Hematopoietic multipotent progenitor cell treated with erythropoietin and hydrocortisone succinate and interleukin-3 and kit ligand, for 17 days (in vitro differentiated cells): ENCODE measurements at regions not wholly inside any gene's neighbourhood (a gene's known extent, or its start where the extent isn't known, plus 50 kb on each side); places are given as distances from the start of the nearest gene placed in this dataset.
"Not testable (repeated sequence)": the region's sequence is repeated elsewhere in the genome, so short reads cannot be mapped to it uniquely, and the experiment has no call there.

Experiments
- DNase-seq: peaks from one replicate; pipeline ENCODE4 v3.0.0-alpha.2; 2015; ENCODE audit warnings: low spot score

DNA sequence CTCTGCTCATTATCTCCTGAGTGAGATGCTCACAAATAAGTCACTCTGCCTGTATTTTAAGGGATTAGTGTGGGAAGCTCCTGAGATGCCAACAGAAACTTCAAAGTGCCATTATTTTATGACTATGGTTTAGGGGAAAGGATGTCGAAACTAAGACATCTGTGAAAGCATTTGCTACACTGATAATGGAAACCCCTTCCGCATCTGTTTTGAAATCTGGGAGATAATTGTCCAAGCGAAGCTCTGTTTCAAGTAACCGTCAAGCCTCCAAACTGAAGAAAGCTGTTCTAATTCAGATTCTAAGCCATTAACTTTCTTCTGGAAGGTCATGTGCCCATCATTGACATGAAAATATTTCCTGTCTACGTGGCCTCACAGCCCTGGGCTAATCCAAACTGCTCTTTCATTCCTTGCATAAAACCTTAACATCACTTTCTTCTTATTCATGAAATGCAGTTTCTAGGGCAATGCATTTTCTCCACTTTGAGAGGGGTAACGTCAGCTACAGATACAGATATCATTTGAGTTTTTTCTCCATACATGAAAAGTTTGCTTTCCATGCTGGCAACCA, 932.0 kb downstream of the C6orf118 start:
- no peak for DNase-seq

DNA sequence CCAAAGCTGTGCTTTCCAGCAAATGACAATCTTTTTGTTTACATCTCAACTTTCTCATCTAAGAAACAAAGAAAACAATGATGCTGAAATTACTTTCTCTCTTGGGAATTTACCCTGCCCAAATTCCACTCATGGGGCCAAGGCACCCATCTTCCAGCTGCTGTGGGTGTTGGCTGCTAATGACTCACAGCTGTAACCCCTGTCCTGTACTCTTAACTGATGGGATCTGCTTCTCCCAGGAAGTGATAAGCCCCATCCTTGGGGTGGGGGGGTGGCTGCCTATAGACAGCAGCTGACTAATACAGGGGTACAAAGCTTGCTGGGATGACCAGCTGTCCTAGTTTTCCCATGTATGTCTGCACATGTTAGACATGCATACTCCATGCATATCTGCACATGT, 938.6 kb downstream of the C6orf118 start:
- DNase-seq = no peak

- no peak for DNase-seq
Measured at GRCh38 chr6:164359441-164359840, 944.9 kb downstream of the QKI start.

DNA sequence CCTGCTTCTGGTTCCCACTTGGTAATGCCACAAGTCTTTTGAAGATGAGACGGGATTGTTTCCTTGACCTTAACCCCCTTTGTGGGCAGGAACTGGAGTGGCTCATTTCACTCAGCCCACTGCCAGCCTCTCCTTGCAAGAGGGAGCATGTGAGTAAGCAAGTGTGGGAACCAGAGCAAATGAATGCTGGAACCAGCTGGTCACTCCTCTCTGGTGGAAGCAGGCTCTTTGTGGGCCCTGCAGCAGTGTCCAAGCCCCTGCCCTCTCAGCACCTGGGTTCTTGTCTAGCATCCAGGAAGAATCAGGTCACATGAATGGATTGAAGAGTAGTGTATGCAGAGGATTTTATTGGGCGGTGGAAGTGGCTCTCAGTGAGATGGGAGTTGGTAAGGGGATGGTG, 944.5 kb downstream of the QKI start:
- DNase-seq = no peak

DNA sequence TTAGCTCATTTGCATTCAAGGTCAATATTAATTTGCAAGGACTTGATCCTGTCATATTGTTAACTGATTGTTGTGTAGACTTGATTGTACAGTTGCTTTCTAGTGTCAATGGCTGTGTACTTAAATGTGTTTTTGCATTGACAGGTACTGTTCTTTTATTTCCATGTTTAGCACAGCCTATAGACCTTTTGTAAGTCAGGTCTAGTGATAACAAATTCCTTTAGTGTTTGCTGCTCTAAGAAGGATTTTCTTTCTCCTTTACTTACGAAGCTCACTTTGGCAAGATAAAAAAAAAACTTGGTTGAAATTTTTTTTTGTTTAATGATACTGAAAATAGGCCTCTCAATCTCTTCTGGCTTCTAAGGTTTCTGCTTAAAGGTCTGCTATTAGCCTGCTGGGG, 942.3 kb downstream of the QKI start:
- DNase-seq = no peak

DNA sequence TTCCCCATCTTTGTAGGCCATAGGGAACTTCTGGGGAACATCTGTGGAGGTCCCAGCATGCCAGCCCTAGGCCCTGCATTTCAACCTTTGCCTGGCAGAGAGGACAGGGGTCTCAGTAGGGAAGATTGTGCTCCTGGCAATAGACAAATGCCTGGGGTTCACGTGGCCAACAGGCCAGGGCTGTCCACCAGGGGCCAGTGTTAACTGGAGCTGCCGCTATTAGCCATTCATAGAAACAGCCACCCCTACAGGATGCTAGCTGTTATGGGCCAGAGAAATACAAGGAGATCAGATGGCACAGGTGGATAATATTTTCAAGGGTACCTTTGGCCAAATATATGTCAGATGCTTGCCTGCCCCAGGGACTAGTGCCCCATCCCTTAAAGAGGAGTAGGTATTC, 932.9 kb downstream of the QKI start:
- DNase-seq = no peak

DNA sequence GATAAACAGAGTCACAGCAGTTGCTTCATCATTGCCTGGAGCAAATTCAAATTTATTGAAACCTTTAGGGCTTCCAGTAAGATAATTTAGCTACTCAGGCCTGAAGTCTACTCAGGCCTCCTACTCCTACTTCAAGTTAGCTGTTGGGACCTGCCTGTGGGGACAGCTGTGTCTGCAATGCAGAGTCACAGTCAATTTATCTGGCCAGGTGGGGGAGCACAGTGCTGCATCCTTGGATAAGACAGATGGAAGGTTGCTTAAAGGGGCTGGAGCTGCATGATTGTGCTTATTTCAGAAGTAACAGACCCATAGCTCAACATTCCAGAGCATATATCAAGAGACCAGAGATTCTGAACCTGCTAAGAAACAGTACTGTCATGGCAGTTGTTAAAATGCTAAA, 932.1 kb downstream of the QKI start:
- DNase-seq = no peak

DNA sequence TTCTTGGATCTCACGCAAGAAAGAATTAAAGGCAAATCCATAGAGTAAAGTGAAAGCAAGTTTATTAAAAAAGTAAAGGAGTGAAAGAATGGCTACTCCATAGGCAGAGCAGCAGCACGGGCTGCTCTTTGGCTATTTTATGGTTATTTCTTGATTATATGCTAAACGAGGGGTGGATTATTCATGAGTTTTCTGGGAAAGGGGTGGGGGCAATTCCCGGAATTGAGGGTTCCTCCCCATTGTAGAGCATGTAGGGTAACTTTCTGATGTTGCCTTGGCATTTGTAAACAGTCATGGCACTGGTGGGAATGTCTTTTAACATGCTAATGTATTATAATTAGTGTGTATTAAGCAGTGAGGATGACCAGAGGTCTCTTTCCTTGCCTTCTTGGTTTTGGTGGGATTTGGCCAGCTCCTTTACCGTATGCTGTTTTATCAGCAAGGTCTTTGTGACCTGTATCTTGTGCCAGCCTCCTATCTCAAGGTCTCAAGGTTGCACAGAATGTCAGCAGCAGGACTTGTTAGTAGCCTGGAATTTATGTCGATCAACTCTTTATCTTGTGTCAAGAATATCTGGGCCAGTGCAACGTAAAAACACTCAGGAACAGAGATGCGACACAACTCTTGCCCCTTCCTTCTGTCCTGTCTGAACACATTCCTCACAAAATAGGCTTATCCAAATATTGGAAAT, 931.4 kb downstream of the QKI start:
- DNase-seq = no peak

DNA sequence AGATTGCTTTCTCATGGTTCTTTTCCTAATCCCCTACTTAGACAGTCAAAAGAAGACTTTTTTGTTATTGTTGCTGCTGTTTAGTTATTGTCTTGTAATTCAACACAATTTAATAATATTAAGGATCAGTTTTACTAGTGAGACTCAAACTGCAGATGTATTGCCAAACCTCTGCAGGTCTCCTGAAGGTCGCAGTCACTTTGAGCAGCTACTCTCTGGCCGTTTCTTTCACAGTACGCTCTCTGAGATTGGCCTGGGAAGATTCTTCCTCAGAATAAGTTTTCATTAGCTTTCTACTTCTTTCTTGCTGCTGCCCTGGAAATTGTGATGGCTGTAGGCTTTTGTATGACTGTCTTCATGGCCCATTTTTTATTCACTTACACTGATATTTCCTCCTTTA, 930.8 kb downstream of the QKI start:
- DNase-seq = no peak

DNA sequence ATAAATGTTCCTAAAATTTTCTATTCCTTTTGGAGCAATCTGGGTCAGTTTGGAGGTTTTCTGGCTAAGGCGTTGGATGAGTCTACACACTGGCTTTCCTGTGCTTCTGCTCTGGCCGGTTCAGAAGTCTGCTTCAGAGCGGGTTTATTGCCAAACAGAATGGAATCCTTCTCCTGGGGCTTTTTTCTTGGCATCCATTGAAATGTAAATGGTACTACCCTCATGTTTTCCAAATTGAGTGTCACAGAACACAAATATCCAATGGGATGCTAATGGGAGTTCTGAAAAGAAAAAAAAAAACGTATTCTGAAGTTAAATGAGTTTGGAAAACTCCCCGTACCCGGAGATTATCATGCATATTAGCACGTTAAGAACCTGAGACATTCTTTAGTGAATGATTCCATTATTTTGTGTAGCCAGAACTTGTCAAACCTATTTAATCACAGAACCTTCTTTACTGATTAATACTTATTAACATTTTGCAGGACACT, 930.3 kb downstream of the QKI start:
- DNase-seq = no peak

DNA sequence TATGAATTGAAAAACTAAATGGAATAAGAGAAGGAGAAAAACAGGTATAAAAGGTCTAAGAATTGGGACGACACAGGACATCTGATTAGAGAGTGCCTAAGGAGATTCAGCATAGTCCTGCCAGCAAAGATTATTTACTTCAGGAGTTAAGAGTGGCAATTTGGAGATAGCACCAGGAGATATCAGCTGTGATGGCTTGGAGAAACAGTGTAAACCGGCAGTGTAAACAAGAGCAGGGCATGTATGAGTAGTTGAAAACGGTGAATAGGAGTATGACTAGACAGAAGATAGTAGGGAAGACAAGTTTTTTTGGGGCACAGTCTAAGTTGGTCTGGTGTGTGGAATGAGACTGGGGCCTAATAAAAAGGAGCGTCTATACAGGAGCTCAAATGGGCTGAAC, 924.9 kb downstream of the QKI start:
- DNase-seq = not testable (repeated sequence)

GRCh38 chr6:164337925-164338397, 923.4 kb downstream of the QKI start:
- DNase-seq = no peak

GRCh38 chr6:164337024-164337924, 922.8 kb downstream of the QKI start:
- no peak for DNase-seq

DNA sequence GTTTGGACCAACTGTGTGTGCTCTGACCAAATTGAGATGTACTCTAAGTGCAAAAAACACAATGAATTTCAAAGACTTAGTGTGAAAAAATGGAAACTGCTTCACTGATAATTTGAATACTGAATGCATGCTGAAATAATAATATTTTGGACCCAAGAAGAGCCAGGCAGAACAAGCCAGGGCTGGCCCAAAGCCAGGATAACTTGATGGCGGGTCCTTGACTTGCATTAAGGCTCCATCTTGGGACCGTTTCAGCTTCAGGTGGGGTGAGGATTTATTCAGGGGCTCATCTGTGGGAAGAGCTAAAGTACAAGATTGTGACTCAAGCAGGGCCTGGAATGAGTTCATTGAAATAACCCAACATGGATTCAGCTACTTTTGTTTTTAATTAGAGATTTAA, 921.9 kb downstream of the QKI start:
- DNase-seq = no peak

- no peak for DNase-seq
Measured at GRCh38 chr6:164331026-164331425, 916.5 kb downstream of the QKI start.

DNA sequence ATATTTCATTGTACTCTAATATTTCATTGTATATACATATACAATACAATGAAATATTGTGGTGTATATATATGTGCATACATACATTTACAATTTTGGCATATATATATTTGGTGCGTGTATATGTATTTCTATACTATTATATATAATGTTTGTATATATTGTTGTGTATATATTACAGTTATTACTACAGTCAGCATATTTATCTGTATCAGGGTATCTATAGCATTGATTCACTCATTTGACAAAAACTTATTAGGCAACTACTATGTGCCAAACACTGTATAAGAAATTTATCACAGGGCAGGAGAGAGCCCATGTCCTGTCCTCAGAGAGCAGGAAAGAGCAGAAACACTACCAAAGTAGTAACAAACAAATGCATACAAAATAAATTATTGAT, 910.6 kb downstream of the QKI start:
- DNase-seq = no peak

DNA sequence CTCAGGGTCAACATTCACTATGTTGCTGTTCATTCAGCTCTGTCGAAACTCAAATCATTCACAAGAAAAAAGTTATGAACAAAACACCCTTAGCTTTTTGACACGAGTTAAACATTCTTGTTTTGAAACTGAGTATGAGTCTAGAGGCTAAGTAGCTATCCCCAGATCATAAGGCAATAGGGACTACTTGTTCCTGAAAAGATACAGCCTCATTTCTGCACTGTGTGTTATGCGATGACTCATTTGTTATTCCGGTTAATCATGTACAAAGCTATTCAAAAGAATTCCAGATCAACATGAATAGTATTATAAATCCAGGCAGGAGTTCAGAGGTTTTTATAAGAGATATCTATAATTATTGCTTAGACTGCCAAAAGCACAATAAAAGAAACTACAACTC, 908.0 kb downstream of the QKI start:
- DNase-seq = no peak

DNA sequence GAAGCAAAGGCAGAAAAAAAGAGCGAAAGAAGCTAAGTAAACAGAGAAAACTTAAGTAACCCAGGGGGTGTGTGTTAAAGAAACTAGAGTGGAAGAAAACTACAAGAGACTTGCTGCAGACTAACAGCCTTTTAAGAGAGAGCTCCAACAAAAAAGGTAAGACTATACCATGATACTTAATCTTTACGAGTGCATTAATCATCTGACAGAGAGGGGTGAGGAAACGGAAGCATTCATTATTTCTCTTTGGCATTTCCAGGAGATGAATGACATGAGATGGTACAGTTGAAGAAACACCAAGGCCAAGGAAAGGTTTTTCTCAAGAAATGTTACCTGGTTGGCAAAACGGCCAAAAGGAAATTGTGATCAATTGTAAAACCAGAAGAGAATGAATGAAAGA, 906.8 kb downstream of the QKI start:
- DNase-seq = no peak

DNA sequence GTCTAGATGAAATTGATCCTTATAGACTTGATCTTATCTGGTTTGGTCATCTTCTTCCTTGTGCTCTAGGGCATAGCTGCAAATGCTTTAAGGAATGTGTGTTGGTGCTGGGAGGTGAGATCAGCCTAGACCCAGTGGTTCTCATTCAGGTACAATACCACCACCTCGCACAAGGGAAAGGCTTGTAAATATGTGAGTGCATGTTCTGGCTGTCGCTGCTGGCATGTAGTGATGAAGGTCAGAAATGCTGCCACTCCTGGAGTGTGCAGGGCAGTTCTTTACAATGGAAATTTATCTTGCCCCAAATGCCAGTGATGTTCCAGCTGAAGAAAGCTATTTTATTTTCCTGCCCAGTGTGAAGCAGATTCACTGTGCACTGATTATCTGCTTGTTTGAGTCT, 900.9 kb downstream of the QKI start:
- DNase-seq = no peak

DNA sequence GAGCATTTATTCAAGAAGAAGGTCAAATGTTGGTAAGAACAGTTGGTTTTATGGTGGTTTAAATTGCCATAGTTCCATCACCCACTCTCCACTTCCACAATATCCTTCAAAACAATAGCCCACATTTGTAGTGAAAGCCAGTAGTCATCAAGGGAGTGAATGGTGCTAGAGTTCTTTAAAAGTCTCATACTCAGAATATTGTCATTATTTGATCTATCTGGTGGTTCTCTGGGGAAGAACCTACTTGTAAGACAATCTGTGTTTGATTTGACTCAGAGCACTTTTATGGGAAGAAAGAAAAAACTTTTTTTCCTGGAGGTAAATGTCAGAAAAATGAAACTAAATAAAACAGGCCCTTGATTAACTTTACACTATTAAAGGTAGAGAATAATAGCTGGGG, 893.8 kb downstream of the QKI start:
- no peak for DNase-seq

DNA sequence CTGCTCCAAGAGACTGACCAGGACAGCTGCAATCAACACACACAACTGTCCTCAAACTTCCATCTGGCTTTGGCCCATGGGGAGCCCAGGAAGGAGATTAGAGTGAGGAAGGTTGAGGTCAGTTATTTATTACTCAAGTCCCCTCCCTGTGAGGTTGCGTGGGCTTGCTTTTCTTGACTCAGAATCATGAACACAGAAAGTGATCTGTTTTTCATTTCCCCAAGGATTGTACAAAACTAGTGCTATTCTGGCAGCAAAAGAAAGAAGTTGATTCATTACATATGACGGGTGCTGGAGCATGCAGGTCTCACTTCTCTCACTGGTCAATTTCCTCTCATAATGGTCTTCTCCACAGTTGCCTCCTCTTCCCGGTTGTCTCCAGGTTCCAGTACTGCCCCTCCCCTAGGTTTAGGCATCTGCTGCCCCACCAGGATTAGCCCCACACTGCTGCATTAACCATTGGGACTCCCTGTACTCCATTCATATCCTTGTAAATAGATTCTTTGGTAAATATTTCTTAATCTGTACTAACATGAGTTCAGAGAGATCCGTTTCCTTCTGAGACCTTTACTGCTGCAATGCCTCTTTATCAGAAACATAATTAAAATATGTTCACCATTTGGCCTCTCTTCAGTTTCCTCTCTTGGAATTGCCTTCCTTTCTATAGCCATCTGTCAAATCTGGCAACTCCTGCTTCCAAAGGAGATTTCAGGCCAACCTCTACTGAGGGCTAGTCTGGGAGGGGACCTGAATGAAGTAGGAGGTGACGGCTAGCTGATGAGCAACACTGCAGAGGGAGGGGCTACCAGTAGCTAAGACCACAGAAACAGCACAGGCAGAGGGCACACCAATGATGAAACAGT, 888.8 kb downstream of the QKI start:
- no peak for DNase-seq

GRCh38 chr6:164296411-164296810, 881.9 kb downstream of the QKI start:
- DNase-seq = no peak
